DOHH2 (cell line): ENCODE measurements at regions not wholly inside any gene's neighbourhood (a gene's known extent, or its start where the extent isn't known, plus 50 kb on each side); places are given as distances from the start of the nearest gene placed in this dataset.
"Not testable (repeated sequence)": the region's sequence is repeated elsewhere in the genome, so short reads cannot be mapped to it uniquely, and the experiment has no call there.

Experiments used
- H3F3A ChIP-seq: fragments of 200-600 bp; sonication (generic), shearing (Covaris generic); 2 replicates; pipeline ENCODE4 v1.6.0; 2016; ENCODE audit warnings: antibody characterized with exemption, mild to moderate bottlenecking; ENCODE audit not compliant: control insufficient read depth, insufficient read depth
- H3K27ac ChIP-seq: fragments of 200-600 bp; sonication (generic); 2 replicates; pipeline ENCODE4 v1.5.1; 2014; ENCODE audit warnings: low read depth, mild to moderate bottlenecking, low read length, moderate library complexity
- H3K27me3 ChIP-seq: fragments of 200-600 bp; sonication (generic); 2 replicates; pipeline ENCODE4 v1.6.1; 2014; ENCODE audit warnings: mild to moderate bottlenecking, low read length, mixed read lengths; ENCODE audit not compliant: control insufficient read depth
- H3K36me3 ChIP-seq: fragments of 200-600 bp; sonication (generic); 2 replicates; pipeline ENCODE4 v1.6.1; 2014; ENCODE audit warnings: mild to moderate bottlenecking, low read length, moderate library complexity, mixed read lengths; ENCODE audit not compliant: control insufficient read depth
- H3K4me1 ChIP-seq: fragments of 200-600 bp; sonication (generic); 2 replicates; pipeline ENCODE4 v1.6.1; 2014; ENCODE audit warnings: mild to moderate bottlenecking, low read length, mixed read lengths; ENCODE audit not compliant: control insufficient read depth
- H3K4me2 ChIP-seq: fragments of 200-600 bp; sonication (generic); 2 replicates; pipeline ENCODE4 v1.6.0; 2014; ENCODE audit warnings: mild to moderate bottlenecking, low read length, moderate library complexity
- H3K4me3 ChIP-seq: fragments of 200-600 bp; sonication (generic); 2 replicates; pipeline ENCODE4 v1.5.1; 2014; ENCODE audit warnings: mild to moderate bottlenecking, low read length, mixed read lengths
- H3K79me2 ChIP-seq: fragments of 200-600 bp; sonication (generic); 2 replicates; pipeline ENCODE4 v1.6.1; 2014; ENCODE audit warnings: mild to moderate bottlenecking, low read length, mixed read lengths; ENCODE audit not compliant: control insufficient read depth
- H3K9me2 ChIP-seq: fragments of 200-600 bp; sonication (generic); replicated peaks from 2 replicates; pipeline ENCODE4 v1.6.1; 2014; ENCODE audit warnings: mild to moderate bottlenecking, low read length, mixed read lengths; ENCODE audit not compliant: control insufficient read depth
- H3K9me3 ChIP-seq: fragments of 200-600 bp; sonication (generic); 2 replicates; pipeline ENCODE4 v1.6.1; 2014; ENCODE audit warnings: antibody characterized with exemption, low read length, mixed read lengths; ENCODE audit not compliant: control insufficient read depth, insufficient read depth
- H4K20me1 ChIP-seq: fragments of 200-600 bp; sonication (generic); 2 replicates; pipeline ENCODE4 v1.6.0; 2014; ENCODE audit warnings: low read depth, mild to moderate bottlenecking, antibody characterized with exemption, low read length, moderate library complexity; ENCODE audit not compliant: control insufficient read depth, insufficient read depth
- EZH2phosphoT487 ChIP-seq: fragments of 200-600 bp; sonication (generic); IDR thresholded peaks from 2 replicates; pipeline ENCODE4 v1.6.1; 2017; ENCODE audit warnings: borderline replicate concordance, mild to moderate bottlenecking, antibody characterized with exemption, low read length, moderate library complexity, mixed read lengths
- TF ChIP-seq, protein P1 (sequence below): fragments of 200-600 bp; sonication (generic); IDR thresholded peaks from one replicate; pipeline ENCODE4 v1.5.1; 2014; ENCODE audit warnings: antibody characterized with exemption, mild to moderate bottlenecking, low read depth, low read length; ENCODE audit not compliant: poor library complexity, severe bottlenecking

DNA sequence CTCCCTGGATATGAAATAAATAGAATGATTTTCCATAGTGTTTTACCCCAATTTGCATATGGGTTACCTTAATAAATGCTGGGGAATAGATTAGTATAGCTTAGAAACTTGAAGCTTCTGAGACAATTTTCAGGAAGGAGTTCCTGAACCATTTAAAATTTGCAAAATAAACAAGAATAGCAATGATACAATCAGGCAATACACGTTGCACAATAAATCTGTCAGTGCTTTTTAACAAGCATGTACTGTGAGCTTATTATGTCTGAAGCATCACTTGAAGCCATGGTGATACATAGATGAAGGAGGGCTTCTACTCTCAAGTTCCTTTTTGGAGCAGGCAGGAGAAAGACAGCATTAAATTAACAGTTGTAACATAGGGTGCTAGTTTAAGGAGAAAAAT, 84.2 kb upstream of the WDFY3 start:
- TF ChIP-seq, protein P1, sequence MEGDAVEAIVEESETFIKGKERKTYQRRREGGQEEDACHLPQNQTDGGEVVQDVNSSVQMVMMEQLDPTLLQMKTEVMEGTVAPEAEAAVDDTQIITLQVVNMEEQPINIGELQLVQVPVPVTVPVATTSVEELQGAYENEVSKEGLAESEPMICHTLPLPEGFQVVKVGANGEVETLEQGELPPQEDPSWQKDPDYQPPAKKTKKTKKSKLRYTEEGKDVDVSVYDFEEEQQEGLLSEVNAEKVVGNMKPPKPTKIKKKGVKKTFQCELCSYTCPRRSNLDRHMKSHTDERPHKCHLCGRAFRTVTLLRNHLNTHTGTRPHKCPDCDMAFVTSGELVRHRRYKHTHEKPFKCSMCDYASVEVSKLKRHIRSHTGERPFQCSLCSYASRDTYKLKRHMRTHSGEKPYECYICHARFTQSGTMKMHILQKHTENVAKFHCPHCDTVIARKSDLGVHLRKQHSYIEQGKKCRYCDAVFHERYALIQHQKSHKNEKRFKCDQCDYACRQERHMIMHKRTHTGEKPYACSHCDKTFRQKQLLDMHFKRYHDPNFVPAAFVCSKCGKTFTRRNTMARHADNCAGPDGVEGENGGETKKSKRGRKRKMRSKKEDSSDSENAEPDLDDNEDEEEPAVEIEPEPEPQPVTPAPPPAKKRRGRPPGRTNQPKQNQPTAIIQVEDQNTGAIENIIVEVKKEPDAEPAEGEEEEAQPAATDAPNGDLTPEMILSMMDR = no peak
- no peak for TF ChIP-seq EZH2phosphoT487
- no peak overlapping the region for H3K27ac ChIP-seq
- H3K36me3 ChIP-seq = no peaks in the 10 kb centered on the region
- H3F3A ChIP-seq = no peaks in the 10 kb centered on the region
- H4K20me1 ChIP-seq = no peaks in the 10 kb centered on the region
- no peaks in the 10 kb centered on the region for H3K9me2 ChIP-seq
- no peak overlapping the region for H3K4me2 ChIP-seq
- H3K27me3 ChIP-seq = no peaks in the 10 kb centered on the region
- H3K4me3 ChIP-seq = no peak overlapping the region
- no peaks in the 10 kb centered on the region for H3K9me3 ChIP-seq
- H3K4me1 ChIP-seq = no peaks in the 10 kb centered on the region
- no peaks in the 10 kb centered on the region for H3K79me2 ChIP-seq

DNA sequence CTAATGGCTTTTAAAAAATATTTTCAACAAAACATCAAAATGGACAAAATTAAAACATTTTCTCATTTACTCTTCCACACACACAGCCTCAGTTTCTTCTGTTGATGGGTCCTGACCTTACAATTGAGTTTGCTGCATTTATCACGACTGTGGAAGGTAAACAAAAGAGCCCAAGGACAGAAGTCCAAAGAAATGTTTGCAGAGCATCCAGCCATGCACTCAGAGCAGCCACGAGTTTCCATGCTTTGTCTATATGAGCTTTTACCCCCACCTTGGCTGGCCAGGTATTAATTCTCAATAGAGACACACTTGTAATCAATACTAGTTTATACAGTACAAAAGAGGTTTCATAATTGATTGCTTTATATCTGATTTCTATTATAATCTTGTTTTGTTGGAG, 85.0 kb upstream of the WDFY3 start:
- Histone ChIP-seq H3K79me2 (no peaks in the 10 kb centered on the region), H3F3A (no peaks in the 10 kb centered on the region), H3K9me2 (no peaks in the 10 kb centered on the region), H3K9me3 (no peaks in the 10 kb centered on the region), H4K20me1 (no peaks in the 10 kb centered on the region), H3K27ac (no peak overlapping the region), H3K4me2 (no peak overlapping the region), H3K4me1 (no peaks in the 10 kb centered on the region), H3K4me3 (no peak overlapping the region), H3K36me3 (no peaks in the 10 kb centered on the region), H3K27me3 (no peaks in the 10 kb centered on the region)
- TF ChIP-seq EZH2phosphoT487 = no peak
- TF ChIP-seq, protein P1 = no peak

DNA sequence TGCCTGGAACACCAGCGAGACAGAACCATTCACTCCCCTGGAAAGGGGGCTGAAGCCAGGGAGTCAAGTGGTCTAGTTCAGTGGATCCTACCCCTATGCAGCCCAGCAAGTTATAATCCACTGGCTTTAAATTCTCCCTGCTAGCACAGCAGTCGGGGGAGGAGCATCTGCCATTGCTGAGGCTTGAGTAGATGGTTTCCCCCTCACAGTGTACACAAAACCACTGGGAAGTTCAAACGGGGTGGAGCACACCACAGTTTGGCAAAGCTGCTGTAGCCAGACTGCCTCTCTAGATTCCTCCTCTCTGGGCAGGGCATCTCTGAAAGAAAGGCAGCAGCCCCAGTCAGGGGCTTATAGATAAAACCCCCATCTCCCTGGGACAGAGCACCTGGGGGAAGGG, 88.4 kb upstream of the WDFY3 start:
- H3K4me1 ChIP-seq, H3K9me2 ChIP-seq, H3K79me2 ChIP-seq, H3K27me3 ChIP-seq, H3F3A ChIP-seq, H3K4me2 ChIP-seq, H3K9me3 ChIP-seq, H3K36me3 ChIP-seq, H3K27ac ChIP-seq, H4K20me1 ChIP-seq, H3K4me3 ChIP-seq: not testable (repeated sequence)

DNA sequence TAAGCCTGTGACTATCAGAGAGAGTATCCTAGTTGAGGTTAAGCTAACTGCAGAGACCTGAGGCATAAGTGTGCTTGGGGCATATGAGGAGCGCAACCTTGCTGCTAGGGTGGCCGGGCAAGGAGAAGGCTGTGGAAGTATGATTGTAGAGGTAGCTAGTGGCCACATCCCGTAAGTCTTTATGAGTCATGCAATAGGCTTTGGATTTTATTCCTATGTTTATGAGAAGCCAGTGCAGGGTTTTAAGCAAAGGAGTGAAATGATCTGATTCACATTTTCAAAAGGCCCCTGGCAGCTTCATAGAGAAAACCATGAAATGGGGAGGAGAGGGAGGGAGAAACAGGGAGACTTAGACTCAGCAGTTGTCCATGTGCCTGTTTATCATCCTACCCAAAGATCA, 92.1 kb upstream of the WDFY3 start:
- Histone ChIP-seq H3K27me3 (no peaks in the 10 kb centered on the region), H3K4me3 (no peak overlapping the region), H3K9me3 (no peaks in the 10 kb centered on the region), H3F3A (no peaks in the 10 kb centered on the region), H3K4me1 (no peaks in the 10 kb centered on the region), H4K20me1 (no peaks in the 10 kb centered on the region), H3K9me2 (no peaks in the 10 kb centered on the region), H3K36me3 (no peaks in the 10 kb centered on the region), H3K27ac (no peak overlapping the region), H3K79me2 (no peaks in the 10 kb centered on the region), H3K4me2 (no peak overlapping the region)
- TF ChIP-seq, protein P1 = no peak
- no peak for TF ChIP-seq EZH2phosphoT487
